ENCODE measurements at regions not wholly inside any gene's neighbourhood (a gene's known extent, or its start where the extent isn't known, plus 50 kb on each side); places are given as distances from the start of the nearest gene placed in this dataset.

DNA sequence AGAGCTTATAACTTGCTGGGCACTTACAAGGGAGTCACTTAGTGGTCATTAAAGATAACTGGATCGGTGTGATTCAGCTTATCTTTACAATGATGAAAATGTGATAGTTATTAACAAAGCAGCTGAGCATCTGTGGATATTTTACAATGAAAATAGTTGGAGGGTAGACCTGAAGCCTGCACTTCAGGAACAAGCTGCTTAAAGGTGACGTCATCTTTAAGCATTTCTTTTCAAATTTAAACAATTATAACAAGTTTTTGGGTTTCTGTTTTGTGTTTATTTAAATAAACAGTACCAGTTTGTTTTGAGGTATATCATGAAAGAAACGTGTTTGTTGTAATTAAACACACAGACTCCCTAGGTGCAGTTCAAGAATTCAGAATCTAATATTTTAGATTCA is 513.9 kb downstream of the ZNF516 start:
- no peak for TF ChIP-seq POLR2AphosphoS5 (IDR thresholded peaks at IDR 0.05; ENCODE audit: low read depth)
- no peak for TF ChIP-seq EZH2phosphoT487 (IDR thresholded peaks at IDR 0.05; ENCODE audit: unreplicated experiment)
- TF ChIP-seq, protein P1, sequence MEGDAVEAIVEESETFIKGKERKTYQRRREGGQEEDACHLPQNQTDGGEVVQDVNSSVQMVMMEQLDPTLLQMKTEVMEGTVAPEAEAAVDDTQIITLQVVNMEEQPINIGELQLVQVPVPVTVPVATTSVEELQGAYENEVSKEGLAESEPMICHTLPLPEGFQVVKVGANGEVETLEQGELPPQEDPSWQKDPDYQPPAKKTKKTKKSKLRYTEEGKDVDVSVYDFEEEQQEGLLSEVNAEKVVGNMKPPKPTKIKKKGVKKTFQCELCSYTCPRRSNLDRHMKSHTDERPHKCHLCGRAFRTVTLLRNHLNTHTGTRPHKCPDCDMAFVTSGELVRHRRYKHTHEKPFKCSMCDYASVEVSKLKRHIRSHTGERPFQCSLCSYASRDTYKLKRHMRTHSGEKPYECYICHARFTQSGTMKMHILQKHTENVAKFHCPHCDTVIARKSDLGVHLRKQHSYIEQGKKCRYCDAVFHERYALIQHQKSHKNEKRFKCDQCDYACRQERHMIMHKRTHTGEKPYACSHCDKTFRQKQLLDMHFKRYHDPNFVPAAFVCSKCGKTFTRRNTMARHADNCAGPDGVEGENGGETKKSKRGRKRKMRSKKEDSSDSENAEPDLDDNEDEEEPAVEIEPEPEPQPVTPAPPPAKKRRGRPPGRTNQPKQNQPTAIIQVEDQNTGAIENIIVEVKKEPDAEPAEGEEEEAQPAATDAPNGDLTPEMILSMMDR (conservative IDR thresholded peaks at IDR 0.05; ENCODE audit: low read depth in 2 of 2) = no peak
- no peak for TF ChIP-seq CREB1 (CRISPR knock-in tag; IDR thresholded peaks at IDR 0.05; ENCODE audit: low read depth)

Data from GM23338 (cell line).